ENCODE measurements at regions not wholly inside any gene's neighbourhood (a gene's known extent, or its start where the extent isn't known, plus 50 kb on each side); places are given as distances from the start of the nearest gene placed in this dataset.

DNA sequence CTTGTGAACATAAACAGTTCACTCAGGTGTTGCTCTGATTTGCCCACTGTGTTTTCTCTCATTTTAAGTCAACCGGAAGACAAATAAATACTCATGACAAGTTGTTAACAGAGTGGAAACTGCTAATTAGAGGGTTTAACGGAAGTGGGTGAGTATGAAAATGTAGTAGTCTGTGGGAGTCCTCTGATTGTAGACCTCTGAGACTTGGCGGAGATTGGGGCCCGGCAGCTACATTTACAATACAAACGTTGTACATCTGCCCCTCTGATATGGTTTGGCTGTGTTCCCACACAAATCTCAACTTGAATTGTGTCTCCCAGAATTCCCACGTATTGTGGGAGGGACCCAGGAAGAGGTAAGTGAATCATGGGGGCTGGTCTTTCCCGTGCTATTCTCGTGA is 107.3 kb upstream of the FAM98A start (continued):
- TF ChIP-seq, protein P1, sequence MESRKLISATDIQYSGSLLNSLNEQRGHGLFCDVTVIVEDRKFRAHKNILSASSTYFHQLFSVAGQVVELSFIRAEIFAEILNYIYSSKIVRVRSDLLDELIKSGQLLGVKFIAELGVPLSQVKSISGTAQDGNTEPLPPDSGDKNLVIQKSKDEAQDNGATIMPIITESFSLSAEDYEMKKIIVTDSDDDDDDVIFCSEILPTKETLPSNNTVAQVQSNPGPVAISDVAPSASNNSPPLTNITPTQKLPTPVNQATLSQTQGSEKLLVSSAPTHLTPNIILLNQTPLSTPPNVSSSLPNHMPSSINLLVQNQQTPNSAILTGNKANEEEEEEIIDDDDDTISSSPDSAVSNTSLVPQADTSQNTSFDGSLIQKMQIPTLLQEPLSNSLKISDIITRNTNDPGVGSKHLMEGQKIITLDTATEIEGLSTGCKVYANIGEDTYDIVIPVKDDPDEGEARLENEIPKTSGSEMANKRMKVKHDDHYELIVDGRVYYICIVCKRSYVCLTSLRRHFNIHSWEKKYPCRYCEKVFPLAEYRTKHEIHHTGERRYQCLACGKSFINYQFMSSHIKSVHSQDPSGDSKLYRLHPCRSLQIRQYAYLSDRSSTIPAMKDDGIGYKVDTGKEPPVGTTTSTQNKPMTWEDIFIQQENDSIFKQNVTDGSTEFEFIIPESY (IDR thresholded peaks at IDR 0.05; ENCODE audit: borderline replicate concordance, low read depth): no peak
- TF ChIP-seq POLR2AphosphoS5 (IDR thresholded peaks at IDR 0.05; ENCODE audit: low read depth, low read length) (no peak), SIN3A (IDR thresholded peaks at IDR 0.05; ENCODE audit: borderline replicate concordance, low read depth, low read length) (no peak), MXI1 (IDR thresholded peaks at IDR 0.05; ENCODE audit: low read depth, low read length) (no peak), SMC3 (IDR thresholded peaks at IDR 0.05; ENCODE audit: low read depth, low read length) (no peak), RAD21 (IDR thresholded peaks at IDR 0.05; ENCODE audit: low read length) (no peak), RFX5 (IDR thresholded peaks at IDR 0.05; ENCODE audit: low read length) (no peak), ELF1 (IDR thresholded peaks at IDR 0.05) (no peak), YY1 (IDR thresholded peaks at IDR 0.05; ENCODE audit: low read depth) (no peak), FOXJ3 (CRISPR knock-in tag; IDR thresholded peaks at IDR 0.05) (no peak)

DNA sequence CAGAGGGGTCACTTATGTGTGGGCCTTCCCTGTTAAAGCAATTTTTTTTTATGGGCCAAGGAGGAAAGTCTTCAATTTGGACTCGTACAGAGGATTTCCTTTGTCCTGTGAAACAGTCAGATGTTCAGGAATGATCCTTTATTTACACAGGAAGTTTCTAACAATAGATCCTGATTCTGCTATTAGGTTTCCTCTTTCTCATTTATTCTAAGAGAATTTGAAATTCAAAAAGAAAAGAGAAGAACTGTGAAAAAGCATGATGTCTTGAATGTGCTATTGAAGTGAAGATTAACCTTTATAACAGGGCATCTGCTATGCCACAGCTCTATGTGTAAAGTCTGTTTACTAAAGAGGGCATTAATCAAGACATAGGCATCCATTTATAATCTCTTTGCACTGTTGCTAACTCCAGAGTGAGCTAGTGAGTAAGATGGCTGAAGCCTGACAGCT is 105.3 kb upstream of the FAM98A start:
- Histone ChIP-seq H3K79me2 (ENCODE audit: insufficient read depth) (no peaks in the 10 kb centered on the region), H3K4me2 (no peak overlapping the region), H3K36me3 (replicated peaks in 1 of 2; ENCODE audit: control insufficient read depth in 1 of 2, insufficient read depth in 2 of 2, low read length in 1 of 2) (no peaks in the 10 kb centered on the region), H4K20me1 (ENCODE audit: insufficient read depth) (no peaks in the 10 kb centered on the region), H3K4me3 (ENCODE audit: low read depth in 2 of 2, low read length in 1 of 2) (no peak overlapping the region), H3K9me2 (no peaks in the 10 kb centered on the region), H2AFZ (ENCODE audit: low read depth) (no peak overlapping the region), H3F3A (replicated peaks; ENCODE audit: insufficient read depth) (no peaks in the 10 kb centered on the region), H3K27ac (ENCODE audit: low read depth in 2 of 2, low read length in 1 of 2) (no peak overlapping the region), H3K27me3 (ENCODE audit: insufficient read depth) (no peaks in the 10 kb centered on the region), H3K9me3 (no peaks in the 10 kb centered on the region), H3K9ac (no peak overlapping the region), H3K4me1 (ENCODE audit: control insufficient read depth in 1 of 2, insufficient read depth in 2 of 2, low read depth in 1 of 2, low read length in 1 of 2) (no peaks in the 10 kb centered on the region)
- TF ChIP-seq, protein P1 (IDR thresholded peaks at IDR 0.05; ENCODE audit: borderline replicate concordance, low read depth): no peak
- no peak for TF ChIP-seq RFX5 (IDR thresholded peaks at IDR 0.05; ENCODE audit: low read length)
- no peak for TF ChIP-seq RAD21 (IDR thresholded peaks at IDR 0.05; ENCODE audit: low read length)
- TF ChIP-seq, protein P2, sequence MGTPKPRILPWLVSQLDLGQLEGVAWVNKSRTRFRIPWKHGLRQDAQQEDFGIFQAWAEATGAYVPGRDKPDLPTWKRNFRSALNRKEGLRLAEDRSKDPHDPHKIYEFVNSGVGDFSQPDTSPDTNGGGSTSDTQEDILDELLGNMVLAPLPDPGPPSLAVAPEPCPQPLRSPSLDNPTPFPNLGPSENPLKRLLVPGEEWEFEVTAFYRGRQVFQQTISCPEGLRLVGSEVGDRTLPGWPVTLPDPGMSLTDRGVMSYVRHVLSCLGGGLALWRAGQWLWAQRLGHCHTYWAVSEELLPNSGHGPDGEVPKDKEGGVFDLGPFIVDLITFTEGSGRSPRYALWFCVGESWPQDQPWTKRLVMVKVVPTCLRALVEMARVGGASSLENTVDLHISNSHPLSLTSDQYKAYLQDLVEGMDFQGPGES (IDR thresholded peaks at IDR 0.05; ENCODE audit: low read depth, low read length): no peak
- no peak for TF ChIP-seq FOXM1 (IDR thresholded peaks at IDR 0.05; ENCODE audit: low read depth)
- TF ChIP-seq TCF12 (IDR thresholded peaks at IDR 0.05): no peak
- TF ChIP-seq, protein P3, sequence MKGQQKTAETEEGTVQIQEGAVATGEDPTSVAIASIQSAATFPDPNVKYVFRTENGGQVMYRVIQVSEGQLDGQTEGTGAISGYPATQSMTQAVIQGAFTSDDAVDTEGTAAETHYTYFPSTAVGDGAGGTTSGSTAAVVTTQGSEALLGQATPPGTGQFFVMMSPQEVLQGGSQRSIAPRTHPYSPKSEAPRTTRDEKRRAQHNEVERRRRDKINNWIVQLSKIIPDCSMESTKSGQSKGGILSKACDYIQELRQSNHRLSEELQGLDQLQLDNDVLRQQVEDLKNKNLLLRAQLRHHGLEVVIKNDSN (IDR thresholded peaks at IDR 0.05; ENCODE audit: borderline replicate concordance, low read depth): no peak
- no peak for TF ChIP-seq FOSL2 (IDR thresholded peaks at IDR 0.05; ENCODE audit: borderline replicate concordance, low read depth)
- no peak for TF ChIP-seq GABPA (IDR thresholded peaks at IDR 0.05; ENCODE audit: low read depth)
- TF ChIP-seq JUND (IDR thresholded peaks at IDR 0.05): no peak
- TF ChIP-seq, protein P4, sequence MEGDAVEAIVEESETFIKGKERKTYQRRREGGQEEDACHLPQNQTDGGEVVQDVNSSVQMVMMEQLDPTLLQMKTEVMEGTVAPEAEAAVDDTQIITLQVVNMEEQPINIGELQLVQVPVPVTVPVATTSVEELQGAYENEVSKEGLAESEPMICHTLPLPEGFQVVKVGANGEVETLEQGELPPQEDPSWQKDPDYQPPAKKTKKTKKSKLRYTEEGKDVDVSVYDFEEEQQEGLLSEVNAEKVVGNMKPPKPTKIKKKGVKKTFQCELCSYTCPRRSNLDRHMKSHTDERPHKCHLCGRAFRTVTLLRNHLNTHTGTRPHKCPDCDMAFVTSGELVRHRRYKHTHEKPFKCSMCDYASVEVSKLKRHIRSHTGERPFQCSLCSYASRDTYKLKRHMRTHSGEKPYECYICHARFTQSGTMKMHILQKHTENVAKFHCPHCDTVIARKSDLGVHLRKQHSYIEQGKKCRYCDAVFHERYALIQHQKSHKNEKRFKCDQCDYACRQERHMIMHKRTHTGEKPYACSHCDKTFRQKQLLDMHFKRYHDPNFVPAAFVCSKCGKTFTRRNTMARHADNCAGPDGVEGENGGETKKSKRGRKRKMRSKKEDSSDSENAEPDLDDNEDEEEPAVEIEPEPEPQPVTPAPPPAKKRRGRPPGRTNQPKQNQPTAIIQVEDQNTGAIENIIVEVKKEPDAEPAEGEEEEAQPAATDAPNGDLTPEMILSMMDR (IDR thresholded peaks at IDR 0.05): no peak
- TF ChIP-seq RXRA (IDR thresholded peaks at IDR 0.05; ENCODE audit: borderline replicate concordance, low read depth): no peak
- TF ChIP-seq RCOR1 (IDR thresholded peaks at IDR 0.05; ENCODE audit: low read length): no peak
- no peak for TF ChIP-seq NRF1 (IDR thresholded peaks at IDR 0.05; ENCODE audit: low read depth, low read length)
- TF ChIP-seq CHD2 (IDR thresholded peaks at IDR 0.05; ENCODE audit: low read length, partially characterized antibody): no peak
- TF ChIP-seq FOXJ3 (CRISPR knock-in tag; IDR thresholded peaks at IDR 0.05): no peak
- no peak for TF ChIP-seq TAF1 (IDR thresholded peaks at IDR 0.05; ENCODE audit: borderline replicate concordance, low read depth, low read length)
- 2% methylated on average over 1 of the region's 1 CpG for WGBS (ENCODE audit: low lambda C conversion rate)
- ChIA-PET POLR2A (no interaction called here), CTCF (interaction anchor here (0.8 to 1.2 kb wide), 2 partner anchors 14 to 15 kb away, joined by 3 read pairs; no protein-coding TSS in a partner anchor)
- no peak for DNase-seq

Measured in SK-N-SH (cell line).